Dedifferentiated amniotic fluid mesenchymal stem cell (primary cell): ENCODE measurements at regions not wholly inside any gene's neighbourhood (a gene's known extent, or its start where the extent isn't known, plus 50 kb on each side); places are given as distances from the start of the nearest gene placed in this dataset.
"Not testable (repeated sequence)": the region's sequence is repeated elsewhere in the genome, so short reads cannot be mapped to it uniquely, and the experiment has no call there.

Source experiments
- DNase-seq: peaks from one replicate; pipeline ENCODE4 v3.0.0-alpha.2; 2016; ENCODE audit errors: extremely low spot score

DNA sequence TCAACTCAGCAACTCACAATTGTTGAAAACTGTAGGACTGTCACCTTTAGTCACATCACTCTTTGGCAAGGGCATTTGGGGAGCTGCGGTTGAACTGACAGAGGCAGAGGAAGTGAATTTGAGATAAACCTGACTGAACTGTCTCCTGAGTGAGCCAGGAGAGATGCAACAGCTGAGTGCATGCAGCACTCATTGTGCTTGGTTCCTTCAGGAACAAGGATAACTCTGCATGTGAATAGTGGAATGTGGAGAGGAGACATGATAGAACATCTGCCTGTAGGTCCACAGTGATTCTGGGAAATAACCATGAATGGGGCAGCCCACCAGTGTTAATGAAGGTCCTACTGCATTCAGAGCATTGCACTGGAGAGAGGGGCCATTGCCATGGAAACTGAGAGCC lies 494.7 kb downstream of the STK39 start:
- no peak for DNase-seq

DNA sequence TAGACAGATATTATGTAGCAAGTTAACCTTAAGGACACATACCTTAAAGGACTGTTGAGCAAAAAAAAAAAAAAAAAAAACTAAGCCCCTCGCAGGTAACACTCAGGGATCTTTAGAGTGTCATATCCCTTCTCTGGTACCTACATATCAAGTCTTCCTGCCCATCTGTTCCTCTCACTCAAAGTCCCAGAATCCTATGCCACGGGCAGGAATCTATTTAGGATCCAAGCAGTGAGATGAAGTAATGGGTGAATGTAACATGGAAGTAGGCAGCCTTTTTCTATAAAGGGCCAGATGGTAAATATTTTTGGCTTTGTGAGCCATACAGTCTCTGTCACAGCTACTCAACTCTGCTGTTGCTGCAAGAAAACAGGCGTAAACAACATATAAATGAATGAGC lies 496.7 kb downstream of the STK39 start:
- DNase-seq, result no peak

DNA sequence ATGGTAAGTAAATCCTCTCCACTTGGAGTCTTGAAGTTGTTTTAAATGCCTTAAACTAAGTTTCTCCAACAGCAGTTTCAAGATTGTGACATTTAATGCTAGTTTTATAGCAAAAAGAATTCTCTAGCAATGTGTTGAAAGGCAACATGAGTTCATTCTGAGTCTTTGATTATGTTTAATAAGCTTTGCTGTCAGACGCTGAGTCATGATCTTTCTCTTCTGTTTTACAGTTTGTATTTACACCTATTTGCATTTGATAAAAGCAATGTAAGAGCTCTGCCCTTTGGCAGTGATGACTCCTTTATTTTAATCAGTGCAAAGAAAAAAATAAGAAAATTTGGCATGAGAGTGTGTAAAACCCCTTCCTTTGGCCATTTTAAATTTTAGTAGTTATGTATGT lies 497.7 kb downstream of the STK39 start:
- DNase-seq, result no peak

DNA sequence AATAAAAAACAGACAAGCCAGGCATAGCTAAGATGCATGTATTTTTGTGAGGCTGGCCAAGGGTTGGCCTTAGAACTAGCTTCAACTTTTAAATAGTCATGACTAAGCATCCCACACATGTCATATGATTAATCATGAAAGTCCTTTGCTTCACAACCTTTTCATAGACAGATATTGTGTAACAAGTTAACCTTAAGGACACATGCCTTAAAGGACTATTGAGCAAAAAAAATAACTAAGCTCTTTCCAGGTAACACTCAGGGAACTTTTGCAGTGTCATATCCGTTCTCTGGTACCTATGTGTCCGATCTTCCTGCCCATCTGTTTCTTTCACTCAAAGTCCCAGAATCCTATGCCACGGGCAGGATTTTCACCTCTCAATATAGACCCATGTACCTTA lies 498.4 kb downstream of the STK39 start:
- no peak for DNase-seq

DNA sequence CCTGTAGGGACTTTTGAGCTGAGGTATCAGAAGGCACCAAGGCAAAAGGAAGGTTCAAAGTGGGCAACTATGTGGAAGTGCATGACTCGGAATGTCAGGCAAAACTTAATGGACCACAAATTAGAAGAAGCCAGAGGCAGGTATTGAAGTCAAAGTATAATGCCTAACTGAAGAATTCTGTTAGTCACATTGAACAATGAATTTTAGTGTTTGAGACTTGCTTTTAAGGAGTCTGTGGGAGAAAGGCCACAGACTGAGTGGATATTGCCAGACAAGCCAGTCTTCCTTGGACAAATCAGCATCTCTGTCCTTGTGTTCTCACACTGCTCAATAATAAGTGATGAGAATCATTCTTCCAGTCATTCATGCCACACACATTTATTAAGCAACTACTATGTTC lies 498.9 kb downstream of the STK39 start:
- DNase-seq, result no peak

DNA sequence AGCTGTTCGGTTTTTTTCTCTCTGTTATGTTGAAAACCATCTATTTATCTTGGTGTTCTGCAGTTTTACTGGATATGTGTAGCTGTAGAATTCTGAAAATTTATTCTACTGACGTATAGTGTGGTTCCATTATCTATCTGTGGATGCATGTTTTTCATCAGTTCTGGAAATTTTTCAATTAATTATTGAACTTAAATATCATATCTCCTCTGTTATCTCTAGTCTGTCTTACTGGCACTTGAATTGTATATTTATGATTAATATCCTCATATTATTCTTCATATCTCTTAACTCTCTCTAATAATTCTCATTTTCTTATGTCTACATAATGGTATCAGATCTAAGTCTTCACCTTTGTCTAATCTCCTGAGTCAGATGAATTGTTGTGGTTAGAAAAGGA lies 501.7 kb downstream of the STK39 start:
- DNase-seq, result no peak

DNA sequence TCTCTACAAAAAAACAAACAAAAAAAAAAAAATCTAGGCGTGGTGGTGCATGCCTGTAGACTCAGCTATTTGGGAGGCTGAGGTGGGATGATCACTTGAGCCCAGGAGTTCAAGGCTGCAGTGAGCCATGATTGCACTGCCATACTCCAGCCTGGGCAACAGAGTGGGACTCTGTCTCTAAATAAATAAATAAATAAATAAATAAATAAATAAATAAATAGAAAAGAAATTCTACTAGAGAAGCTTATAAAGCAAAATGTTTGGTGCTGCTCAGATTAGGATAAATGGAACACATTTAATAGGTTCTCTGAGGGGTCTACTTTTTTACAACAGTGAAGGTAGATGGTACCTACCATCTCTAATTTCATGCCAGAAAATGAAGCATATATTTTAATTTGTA lies 507.5 kb downstream of the STK39 start:
- DNase-seq, result not testable (repeated sequence)

DNA sequence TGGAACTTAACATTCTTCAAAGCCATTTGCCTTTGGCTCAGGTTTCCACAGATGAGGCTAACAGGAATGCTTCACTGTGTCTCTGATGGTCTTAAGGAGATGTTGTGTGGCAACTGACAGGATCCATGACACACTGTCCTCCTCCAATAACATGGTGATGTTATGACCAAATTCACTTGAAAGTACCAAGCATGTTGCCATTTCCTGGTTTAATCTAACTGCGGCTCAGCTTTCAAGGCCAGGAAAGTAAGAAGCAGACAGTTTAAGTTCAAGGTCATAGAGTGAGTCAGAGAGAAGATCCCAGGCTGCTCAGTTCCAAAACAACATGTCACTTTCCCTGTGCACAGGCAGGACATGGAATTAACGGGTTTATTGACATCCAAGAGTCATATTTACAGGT lies 513.6 kb downstream of the STK39 start:
- no peak for DNase-seq

DNA sequence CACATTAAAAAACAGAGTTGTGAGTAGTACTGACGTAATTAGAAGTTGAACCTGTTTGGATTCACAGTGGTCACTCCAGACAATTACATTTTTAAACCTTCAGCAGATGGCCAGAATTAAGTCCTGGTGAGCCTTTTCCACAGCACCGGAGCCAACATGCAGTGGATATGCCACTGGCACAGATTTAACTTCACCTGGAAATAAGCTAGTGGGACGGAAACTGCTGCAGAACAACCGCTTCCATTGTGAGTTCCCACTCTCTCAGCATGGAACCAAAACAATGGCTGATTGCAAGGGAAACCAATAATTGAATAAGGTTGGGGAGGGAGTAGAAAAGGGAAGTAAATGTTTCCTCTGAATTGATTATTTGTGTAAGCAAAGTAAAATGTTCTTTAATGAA lies 515.1 kb downstream of the STK39 start:
- DNase-seq, result no peak

DNA sequence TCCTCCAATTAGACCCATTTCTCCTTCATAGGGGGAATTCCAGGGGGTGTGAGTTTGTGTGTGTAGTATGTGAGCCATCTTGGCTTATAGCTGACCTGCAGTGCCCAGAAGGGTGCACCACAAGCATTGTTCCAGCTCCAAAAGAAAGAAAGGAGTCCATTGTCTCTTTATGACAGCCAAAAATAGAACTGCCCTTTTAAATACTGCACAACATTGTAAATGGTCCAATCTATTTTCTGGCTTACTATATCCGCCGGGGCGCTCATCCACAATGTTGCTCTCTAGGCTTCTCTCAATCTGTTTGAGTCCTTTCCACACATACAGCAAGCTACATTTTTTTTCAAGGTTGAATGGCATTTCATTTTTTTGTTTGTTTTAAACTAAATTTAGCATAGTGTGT lies 517.5 kb downstream of the STK39 start:
- no peak for DNase-seq

DNA sequence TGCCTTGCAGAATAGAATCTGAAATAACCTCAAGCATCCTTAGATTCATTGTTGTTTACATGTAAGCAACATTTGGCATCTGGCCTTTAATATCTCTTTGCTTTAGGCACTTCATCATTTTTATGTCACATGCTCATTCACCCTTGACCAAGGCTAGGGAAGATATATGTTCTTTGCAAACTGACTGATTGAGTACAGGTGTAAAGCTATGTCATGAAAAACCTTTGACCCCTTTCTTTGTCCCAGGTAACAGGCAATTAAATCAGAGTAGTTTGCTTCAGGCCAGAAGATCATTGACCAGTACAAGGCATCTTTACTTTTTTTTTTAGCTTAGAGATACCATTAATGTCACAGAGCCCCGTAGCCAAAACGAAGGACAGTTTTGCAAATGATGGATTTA lies 520.6 kb downstream of the STK39 start:
- DNase-seq, result no peak

DNA sequence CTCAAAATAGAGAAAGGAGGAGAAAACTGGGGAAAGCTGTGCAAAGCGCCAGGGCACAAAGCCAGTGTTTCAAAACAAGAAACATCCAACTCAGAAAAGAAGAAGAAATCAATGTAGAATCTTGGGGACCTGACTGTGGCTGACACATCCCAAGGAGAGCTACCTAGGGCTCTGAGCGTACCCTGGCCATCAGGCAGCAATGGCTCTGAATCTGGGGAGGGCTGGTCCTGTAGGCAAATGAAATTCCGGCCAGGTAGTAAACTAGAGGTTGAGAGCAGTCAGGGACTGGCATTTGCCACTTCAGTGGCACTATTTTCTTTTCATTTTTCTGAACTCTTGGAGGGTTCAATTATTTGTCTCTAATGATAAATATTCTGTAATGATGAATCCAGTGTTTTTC lies 525.8 kb downstream of the STK39 start:
- DNase-seq, result no peak

DNA sequence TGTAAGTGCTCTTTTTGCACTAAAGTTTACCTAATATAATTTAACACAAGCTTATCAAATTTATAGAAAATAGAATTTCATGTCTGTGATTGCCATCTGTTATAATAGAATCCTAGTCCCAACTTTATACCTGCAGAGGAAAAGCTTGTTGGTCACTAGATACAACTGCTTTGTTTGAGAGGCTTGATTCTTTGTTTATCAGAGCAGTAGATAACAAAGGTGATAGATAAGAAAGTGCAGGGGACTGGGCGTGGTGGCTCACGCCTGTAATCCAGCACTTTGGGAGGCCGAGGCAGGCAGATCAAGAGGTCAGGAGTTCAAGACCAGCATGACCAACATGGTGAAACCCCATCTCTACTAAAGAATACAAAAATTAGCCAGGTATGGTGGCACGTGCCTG lies 528.0 kb downstream of the STK39 start:
- no peak for DNase-seq

DNA sequence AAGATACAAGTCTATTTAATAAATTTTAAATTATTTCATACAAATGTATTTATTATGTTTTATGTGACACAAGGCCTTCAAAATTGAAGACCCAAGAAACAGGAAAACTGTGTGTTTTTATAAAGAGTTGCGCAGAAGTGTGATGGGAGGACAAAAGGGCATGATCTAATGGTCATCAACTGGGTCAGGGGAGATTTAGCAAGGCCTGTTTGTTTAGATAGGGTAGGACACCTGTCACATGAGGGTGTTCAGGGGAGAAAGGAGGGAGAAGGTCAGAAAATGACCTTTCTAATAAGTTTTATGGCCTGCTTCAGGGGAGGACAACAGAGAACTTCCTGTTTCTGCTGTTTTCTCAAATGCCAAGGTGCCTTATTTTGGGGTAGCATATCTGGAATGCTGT lies 528.8 kb downstream of the STK39 start:
- DNase-seq, result no peak

DNA sequence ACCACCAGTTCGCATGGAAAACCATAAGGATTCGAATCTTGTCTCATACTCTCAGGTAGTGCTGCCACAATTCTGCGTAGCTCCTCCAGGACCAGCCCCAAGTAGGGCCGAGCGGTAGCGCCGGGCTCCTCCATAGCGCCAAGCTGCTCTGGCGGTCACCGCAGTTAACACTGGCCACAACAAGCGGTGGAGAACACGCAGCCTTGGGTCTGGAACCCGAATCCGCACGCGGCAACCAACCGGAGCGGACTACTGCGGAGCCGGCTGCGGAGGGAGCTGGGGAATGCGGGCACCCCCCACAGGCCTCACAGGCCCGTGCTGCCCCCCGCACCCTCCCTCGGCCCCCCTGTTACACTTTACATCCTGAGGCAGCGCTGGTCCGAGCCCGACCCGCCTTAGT lies 531.5 kb downstream of the STK39 start:
- DNase-seq, result no peak

DNA sequence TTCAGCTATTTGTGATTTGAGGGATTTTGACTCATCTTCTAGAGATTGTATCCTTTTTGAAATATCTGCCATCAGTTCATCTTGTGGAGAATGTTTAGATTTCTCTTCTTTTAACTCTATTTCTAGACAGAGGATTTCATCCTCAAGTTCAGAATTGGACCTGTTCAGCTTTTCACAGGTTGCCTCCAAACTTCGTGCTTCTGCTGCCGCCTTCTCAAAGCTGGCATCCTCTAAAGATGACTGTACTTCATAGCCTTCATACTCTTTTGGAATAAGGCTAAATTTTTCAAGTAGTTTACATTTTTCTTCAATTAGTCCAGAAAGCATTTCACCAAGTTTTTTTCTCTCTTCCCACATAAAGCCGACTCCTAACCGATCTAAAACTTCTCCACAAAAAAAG lies 531.9 kb downstream of the STK39 start:
- DNase-seq, result not testable (repeated sequence)

DNA sequence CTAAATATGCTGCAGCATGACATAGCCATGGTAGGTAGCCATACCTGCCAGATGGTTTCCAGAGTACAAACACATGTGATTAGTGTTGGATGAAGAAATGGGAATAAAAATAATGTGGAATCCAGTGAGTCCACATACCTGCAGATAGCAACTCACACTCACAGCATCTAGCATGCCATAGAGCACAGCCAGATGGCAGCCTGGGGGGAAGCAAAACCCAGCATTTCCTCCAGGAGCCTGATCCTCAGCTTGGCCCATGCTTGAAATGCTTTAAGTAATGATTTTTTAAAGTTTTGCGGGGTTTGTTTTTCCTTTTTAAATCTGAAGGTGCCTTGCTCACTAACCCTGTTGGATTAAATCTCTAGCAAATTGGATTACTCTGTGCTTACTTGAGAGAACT lies 535.1 kb downstream of the STK39 start:
- DNase-seq, result no peak

DNA sequence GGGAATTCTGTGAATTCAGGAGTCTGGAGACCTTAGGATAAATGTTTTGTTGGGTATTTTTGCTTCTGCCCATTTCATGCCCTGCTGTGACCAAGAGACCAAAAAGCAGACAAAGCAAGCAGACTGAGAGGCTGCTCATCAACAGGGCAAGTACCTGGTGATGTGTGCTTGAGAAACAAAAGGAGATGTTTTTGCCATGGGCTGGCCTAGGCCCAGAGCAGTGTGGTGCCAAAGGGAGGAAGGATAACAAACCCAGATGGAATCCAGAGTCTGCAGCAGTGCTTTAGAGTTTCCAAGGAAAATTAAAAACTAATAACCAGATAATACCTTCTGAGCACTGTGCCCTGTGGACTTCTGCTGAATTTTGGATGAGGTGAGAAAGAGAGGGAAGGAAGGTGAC lies 538.4 kb downstream of the STK39 start:
- DNase-seq, result no peak

DNA sequence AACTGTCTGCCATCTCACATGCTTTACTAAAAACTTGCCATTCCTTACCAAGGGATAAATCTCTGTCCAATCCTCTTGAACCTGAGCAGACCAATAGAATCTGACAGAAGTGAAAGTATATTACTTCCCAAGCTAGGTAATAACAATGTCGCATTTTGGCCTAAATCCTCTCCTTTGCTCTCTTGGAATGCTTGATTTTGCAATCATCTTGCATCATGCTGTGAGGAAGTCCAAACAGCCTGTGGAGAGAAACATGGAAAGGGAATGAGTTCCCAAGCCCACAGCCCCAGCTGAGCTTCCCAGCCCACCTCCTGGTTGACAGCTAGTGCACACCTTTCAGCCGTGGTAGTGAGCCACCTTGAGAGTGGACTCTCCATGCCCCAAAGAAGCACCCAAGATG lies 540.6 kb downstream of the STK39 start:
- no peak for DNase-seq

DNA sequence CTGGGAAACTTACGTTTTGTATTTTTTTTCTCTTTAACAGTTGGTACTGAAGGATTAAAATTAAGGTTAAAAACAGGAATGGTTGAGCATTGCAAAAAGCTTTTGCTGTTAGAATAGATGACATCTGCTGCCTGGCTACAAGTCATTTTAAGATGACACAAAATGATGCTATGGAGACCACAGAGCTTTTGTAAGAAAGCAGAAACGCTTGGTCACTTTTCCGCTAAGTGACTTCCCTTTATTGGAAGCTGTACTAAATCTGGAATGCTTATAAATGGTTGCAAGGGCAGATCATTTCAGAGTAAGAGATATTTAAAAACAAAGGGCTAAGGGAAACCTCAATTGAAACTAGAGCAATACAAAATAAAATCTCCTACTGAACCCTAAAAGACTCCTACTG lies 544.0 kb downstream of the STK39 start:
- DNase-seq, result no peak

DNA sequence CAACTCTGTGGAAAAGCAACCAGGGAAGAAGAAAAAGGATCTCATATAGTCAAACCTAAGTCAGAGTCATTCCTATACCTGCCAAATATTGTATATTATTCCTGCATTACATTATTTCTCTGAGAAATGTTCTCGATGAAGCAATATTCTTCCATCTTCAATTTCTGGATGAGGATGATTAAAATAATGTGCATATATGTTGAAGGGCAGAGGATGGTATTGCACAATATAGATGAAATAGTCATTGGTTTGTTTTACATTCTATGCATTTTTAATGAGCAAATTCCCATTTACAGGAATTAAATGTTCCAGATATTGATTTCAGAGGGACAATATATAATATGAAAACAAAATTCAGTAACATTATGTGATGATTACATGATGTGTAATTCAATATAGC lies 545.2 kb downstream of the STK39 start:
- no peak for DNase-seq

DNA sequence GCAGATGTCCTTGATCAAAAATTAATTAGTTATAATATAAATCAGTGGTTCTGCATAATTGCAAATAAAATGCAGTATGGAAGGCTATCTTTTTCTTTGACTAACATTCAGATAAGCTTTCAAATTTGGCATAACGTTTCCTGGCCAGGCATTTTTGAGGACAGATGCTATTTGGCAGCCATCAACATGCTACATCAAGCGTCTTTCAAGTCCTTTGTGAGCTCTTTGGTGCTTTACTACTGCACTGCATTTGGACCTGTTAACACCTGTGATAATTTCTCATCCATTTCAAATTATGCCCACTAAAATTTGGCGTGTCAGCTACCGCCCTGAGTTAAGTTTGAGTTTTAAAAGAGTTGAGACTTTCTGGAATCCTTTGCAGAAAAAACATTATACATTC lies 545.7 kb downstream of the STK39 start:
- DNase-seq, result no peak

DNA sequence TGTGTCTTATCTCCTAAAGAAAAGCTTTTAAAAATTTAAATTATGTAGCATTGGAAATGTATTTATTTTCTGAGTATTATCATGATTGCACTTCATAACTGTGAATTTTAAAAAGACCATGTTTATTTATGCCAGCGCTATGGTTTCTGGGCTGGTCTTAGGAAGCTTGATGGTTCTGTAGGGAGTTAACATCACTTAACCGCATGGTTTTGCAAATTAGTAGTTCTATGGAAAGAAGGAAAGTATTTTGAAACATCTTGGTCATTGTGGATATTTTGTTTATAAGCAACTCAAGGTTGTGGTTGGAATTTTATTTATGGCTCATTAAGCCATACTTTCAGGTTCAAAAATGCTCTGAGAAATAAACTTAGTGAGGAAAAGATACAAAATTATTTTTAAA lies 549.4 kb downstream of the STK39 start:
- DNase-seq, result no peak

DNA sequence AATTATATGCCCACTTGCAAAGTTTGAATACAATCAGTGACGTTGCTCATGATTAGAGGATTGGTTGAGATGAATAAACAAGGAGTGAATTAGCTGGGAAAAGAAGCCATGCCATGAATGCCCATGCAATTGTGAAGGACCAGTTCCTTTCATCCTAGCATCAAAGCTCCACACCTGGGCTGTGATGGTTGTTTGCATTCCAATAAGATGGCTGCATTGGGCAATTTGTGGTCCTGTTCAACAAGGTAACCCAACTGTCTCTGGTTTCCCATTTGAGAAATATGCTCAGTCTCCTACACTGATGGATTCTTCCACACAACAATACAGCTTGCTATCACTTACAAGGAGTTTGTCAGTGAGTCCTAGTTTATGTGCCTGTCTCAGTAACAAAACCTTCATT lies 550.2 kb downstream of the STK39 start:
- no peak for DNase-seq

DNA sequence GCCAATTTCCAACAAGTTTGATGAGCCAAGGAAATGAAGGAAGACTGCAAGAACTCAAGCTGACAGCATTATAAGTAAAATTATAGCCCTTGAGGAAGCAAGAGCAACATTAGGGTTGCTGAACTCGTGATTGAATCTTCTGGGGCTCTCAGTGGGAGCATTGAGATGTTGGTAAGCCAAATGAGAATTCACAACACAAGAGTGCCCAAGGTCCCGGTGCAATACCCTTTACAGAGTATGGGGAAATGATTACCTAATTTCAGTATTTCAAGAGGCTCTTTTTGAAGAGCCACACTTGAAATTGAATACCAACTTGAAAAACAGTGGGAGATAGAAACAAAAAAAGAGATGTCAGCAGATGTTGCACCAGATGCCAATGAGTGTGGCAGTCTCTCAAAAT lies 554.5 kb downstream of the STK39 start:
- DNase-seq, result no peak
